Endothelial cell (in vitro differentiated cells): ENCODE measurements at regions not wholly inside any gene's neighbourhood (a gene's known extent, or its start where the extent isn't known, plus 50 kb on each side); places are given as distances from the start of the nearest gene placed in this dataset.

ENCODE experiments used
- DNase-seq: peaks from one replicate; pipeline ENCODE4 v3.0.0; 2021; ENCODE audit warnings: low spot score
- H3K27ac Mint-ChIP-seq: one replicate; pipeline ENCODE4 v1.8.0; 2021; ENCODE audit warnings: mixed read lengths, inconsistent platforms; ENCODE audit not compliant: unreplicated experiment
- H3K27me3 Mint-ChIP-seq: one replicate; pipeline ENCODE4 v1.8.0; 2021; ENCODE audit warnings: mild to moderate bottlenecking, moderate library complexity, mixed read lengths, inconsistent platforms; ENCODE audit not compliant: unreplicated experiment
- H3K36me3 Mint-ChIP-seq: one replicate; pipeline ENCODE4 v1.8.0; 2021; ENCODE audit warnings: mild to moderate bottlenecking, low read depth, mixed read lengths, inconsistent platforms; ENCODE audit not compliant: unreplicated experiment
- H3K4me1 Mint-ChIP-seq: one replicate; pipeline ENCODE4 v1.8.0; 2021; ENCODE audit warnings: mild to moderate bottlenecking, mixed read lengths, inconsistent platforms; ENCODE audit not compliant: unreplicated experiment
- H3K4me3 Mint-ChIP-seq: one replicate; pipeline ENCODE4 v1.8.0; 2021; ENCODE audit warnings: mild to moderate bottlenecking, mixed read lengths, inconsistent platforms; ENCODE audit not compliant: unreplicated experiment
- H3K9me3 Mint-ChIP-seq: one replicate; pipeline ENCODE4 v1.8.0; 2021; ENCODE audit warnings: mixed read lengths, inconsistent platforms; ENCODE audit not compliant: unreplicated experiment
- CTCF ChIP-seq: fragments of 200-600 bp; sonication (generic); IDR thresholded peaks from one replicate; pipeline ENCODE4 v1.5.0; 2021; ENCODE audit warnings: antibody characterized with exemption; ENCODE audit not compliant: unreplicated experiment

GRCh38 chr1:38534473-38534823, 325.1 kb downstream of the RRAGC start:
- Mint-ChIP-seq H3K4me1 (no peaks in the 10 kb centered on the region), H3K27ac (no peak overlapping the region), H3K4me3 (no peak overlapping the region), H3K9me3 (no peaks in the 10 kb centered on the region), H3K36me3 (no peaks in the 10 kb centered on the region), H3K27me3 (peaks cover 2% of the 10 kb centered on the region)
- TF ChIP-seq CTCF = no peak
- no peak for DNase-seq

GRCh38 chr1:38533772-38534472, 325.6 kb downstream of the RRAGC start:
- DNase-seq = no peak
- Mint-ChIP-seq H3K9me3 (no peaks in the 10 kb centered on the region), H3K36me3 (no peaks in the 10 kb centered on the region), H3K4me3 (no peak overlapping the region), H3K4me1 (no peaks in the 10 kb centered on the region), H3K27me3 (peaks cover 2% of the 10 kb centered on the region), H3K27ac (no peak overlapping the region)
- TF ChIP-seq CTCF = no peak

GRCh38 chr1:38530957-38531356, 328.6 kb downstream of the RRAGC start:
- H3K4me3 Mint-ChIP-seq = no peak overlapping the region
- H3K27ac Mint-ChIP-seq = no peak overlapping the region
- TF ChIP-seq CTCF = no peak
- no peak for DNase-seq
- H3K4me1 Mint-ChIP-seq = no peaks in the 10 kb centered on the region
- no peaks in the 10 kb centered on the region for H3K9me3 Mint-ChIP-seq
- H3K27me3 Mint-ChIP-seq = peaks cover under 1% of the 10 kb centered on the region
- H3K36me3 Mint-ChIP-seq = no peaks in the 10 kb centered on the region

- Mint-ChIP-seq H3K4me3 (no peak overlapping the region), H3K36me3 (no peaks in the 10 kb centered on the region), H3K27me3 (no peaks in the 10 kb centered on the region), H3K4me1 (no peaks in the 10 kb centered on the region), H3K27ac (no peak overlapping the region), H3K9me3 (no peaks in the 10 kb centered on the region)
- DNase-seq = no peak
- TF ChIP-seq CTCF = no peak
Observed at GRCh38 chr1:38529946-38530345, 329.6 kb downstream of the RRAGC start.

- H3K27me3 Mint-ChIP-seq = no peaks in the 10 kb centered on the region
- no peaks in the 10 kb centered on the region for H3K9me3 Mint-ChIP-seq
- H3K4me3 Mint-ChIP-seq = no peak overlapping the region
- no peak for DNase-seq
- no peaks in the 10 kb centered on the region for H3K4me1 Mint-ChIP-seq
- no peak overlapping the region for H3K27ac Mint-ChIP-seq
- TF ChIP-seq CTCF = no peak
- no peaks in the 10 kb centered on the region for H3K36me3 Mint-ChIP-seq
Observed at GRCh38 chr1:38529391-38529790, 330.2 kb downstream of the RRAGC start.
